C4-2B (cell line): ENCODE measurements at regions not wholly inside any gene's neighbourhood (a gene's known extent, or its start where the extent isn't known, plus 50 kb on each side); places are given as distances from the start of the nearest gene placed in this dataset.
"Not testable (repeated sequence)": the region's sequence is repeated elsewhere in the genome, so short reads cannot be mapped to it uniquely, and the experiment has no call there.

Source experiments
- H3K27ac ChIP-seq: fragments of 450-650 bp; 2 replicates; pipeline ENCODE4 v1.5.1; 2017
- ZFX ChIP-seq: fragments of 450-650 bp; IDR thresholded peaks from 2 replicates; pipeline ENCODE4 v1.6.1; 2017
- TF ChIP-seq, protein P1 (sequence below): fragments of 450-650 bp; conservative IDR thresholded peaks from 2 replicates; pipeline ENCODE4 v1.5.1; 2017; ENCODE audit warnings: mild to moderate bottlenecking

DNA sequence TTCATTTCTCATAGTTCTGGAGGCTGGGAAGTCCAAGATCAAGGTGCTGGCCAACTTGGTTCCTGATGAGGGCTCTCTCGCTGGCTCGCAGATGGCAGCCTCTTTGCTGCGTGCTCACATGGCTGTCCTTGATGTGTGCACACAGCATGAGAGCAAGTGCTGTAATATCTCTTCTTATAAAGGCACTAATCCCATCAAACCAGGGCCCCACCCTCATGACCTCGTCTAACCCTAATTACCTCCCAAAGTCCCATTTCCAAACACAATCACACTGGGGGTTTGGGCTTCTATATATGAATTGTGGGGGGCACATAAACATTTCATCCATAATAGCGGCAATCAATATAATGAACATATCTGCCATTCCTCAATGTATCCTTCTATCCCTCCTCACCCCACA, 1062.1 kb downstream of the BRD1 start:
- TF ChIP-seq, protein P1, sequence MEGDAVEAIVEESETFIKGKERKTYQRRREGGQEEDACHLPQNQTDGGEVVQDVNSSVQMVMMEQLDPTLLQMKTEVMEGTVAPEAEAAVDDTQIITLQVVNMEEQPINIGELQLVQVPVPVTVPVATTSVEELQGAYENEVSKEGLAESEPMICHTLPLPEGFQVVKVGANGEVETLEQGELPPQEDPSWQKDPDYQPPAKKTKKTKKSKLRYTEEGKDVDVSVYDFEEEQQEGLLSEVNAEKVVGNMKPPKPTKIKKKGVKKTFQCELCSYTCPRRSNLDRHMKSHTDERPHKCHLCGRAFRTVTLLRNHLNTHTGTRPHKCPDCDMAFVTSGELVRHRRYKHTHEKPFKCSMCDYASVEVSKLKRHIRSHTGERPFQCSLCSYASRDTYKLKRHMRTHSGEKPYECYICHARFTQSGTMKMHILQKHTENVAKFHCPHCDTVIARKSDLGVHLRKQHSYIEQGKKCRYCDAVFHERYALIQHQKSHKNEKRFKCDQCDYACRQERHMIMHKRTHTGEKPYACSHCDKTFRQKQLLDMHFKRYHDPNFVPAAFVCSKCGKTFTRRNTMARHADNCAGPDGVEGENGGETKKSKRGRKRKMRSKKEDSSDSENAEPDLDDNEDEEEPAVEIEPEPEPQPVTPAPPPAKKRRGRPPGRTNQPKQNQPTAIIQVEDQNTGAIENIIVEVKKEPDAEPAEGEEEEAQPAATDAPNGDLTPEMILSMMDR = no peak
- no peak for TF ChIP-seq ZFX
- no peak overlapping the region for H3K27ac ChIP-seq

DNA sequence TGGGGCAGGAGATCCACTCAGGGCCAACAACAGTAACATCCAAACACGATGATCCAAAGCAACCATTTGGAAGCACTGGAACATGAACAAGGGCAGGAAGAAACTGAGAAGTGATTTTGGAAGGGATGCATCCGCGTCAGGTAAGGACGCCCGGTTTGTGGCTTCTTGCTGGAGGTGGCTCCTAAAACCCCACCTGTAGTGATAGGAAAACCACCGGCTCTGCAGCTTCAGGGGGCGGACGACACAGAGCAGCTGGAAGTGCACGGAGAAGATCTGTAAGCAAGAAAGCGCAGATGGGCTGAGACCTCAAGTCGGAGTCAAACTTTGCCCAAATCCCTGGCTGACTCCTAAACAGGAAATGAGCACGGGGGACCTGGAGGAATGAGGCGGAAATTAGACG, 1066.1 kb downstream of the BRD1 start:
- no peak overlapping the region for H3K27ac ChIP-seq
- TF ChIP-seq, protein P1 = no peak
- no peak for TF ChIP-seq ZFX

DNA sequence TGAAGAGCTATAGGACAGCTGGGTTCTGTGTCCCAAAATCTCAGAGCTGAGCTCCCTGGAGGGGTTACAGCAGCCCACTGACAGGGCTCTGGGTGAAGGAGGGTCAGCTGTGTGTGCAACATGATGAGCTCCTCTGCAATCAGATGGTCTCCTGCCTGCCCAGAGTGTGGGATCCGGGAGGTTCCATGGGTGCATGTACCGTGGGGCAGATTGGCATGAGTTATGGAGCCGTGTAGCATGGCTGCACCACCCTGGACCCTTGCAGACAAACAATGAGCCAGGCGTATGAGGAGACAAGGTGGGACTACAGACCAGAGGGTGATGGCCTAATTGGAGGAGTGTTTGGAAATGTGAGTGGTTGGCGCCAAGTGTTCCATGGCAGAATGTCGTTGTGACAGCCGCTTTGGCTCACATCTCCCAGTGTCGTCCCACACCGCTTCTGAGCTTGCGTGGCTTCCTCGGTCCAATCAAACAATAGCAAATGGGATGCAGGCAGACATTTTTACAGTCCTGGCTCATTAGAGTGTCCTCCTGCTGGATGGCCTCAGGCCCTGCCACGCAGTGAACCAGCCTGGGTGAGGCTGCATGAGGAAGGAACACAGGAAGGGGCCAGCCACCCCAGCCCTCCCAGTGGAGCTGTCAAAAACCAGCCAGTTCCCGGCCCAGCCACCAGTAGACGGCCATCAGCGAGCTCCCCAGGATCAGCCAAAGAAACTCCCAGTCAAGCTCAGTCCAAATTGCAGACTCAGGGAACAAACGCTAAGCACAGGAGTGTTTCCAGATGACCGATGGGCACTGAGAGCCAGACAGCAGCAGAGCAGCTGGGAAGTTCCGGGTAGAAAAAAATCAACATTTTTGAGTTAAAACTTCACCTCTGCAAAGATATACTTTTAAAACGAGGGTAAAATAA, 1066.9 kb downstream of the BRD1 start:
- TF ChIP-seq, protein P1 = no peak
- no peak for TF ChIP-seq ZFX
- no peak overlapping the region for H3K27ac ChIP-seq

DNA sequence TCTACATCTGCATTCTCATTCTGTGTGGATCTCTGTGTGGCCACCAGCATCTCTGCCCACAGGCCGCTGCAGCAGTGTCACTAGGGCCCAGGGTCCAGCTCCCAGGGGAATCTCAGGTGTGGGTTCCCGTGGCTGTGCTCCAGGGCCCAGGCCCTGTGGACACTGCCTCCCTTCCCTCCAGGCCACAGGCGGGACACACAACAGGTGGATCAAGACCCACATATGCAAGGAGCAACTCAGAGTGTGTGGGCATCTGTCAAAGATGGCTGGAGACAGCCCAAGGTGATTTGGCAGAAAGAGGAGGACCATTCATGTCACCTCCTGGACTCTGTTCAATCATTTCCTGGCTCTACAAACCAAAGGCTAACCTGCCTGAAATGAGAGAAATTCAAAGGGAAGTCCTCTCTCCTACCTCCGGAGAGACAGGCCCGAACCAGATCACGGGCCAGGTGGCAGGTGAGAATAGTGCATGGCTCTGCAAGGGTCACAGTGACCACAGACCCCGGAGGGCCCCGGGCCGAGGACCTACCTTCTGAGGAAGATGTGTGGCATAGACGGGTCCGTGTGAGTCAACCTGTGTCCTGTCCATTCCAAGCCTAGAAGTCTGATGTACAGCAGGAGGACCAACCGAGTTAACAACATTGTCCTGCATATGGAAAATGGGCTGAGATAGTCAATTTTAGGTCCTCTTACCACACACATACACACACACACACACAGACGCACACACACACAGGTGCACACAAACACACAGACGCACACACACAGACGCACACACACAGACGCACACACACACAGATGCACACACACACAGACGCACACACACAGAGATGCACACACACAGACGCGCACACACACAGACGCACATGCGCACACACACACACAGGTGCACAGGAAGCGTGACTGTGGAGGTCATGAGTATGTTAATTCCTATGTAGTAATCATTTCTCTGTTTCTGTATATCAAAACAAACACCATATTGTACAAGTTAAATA, 1068.5 kb downstream of the BRD1 start:
- no peak overlapping the region for H3K27ac ChIP-seq
- TF ChIP-seq, protein P1 = no peak
- no peak for TF ChIP-seq ZFX

DNA sequence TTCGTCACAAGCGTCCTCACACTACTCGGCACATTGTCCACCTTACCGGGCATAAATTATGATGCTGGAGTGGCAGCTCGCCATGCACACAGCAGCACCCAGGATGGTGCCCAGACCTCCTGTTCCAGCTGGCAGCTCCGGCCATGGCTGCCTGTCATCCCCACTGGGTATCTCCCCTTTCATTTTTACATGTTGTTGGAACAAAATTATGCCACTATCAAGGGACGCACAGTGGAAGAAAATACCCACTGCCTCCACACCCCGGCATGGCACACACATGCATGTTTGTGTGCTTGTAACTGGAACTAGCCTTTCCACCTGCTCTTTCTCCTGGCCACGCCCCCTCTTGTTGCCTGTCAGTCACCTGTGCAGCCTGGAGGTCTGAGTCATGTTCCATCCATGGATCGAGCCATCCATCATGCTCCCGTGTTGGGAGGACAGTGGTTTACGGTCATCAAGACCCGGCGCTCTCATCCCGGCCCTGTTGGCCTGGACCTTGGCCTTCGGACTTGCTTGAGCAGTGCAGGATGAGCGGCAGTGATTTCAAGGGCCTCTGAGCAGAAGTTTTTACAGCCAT, 1069.6 kb downstream of the BRD1 start:
- no peak overlapping the region for H3K27ac ChIP-seq

DNA sequence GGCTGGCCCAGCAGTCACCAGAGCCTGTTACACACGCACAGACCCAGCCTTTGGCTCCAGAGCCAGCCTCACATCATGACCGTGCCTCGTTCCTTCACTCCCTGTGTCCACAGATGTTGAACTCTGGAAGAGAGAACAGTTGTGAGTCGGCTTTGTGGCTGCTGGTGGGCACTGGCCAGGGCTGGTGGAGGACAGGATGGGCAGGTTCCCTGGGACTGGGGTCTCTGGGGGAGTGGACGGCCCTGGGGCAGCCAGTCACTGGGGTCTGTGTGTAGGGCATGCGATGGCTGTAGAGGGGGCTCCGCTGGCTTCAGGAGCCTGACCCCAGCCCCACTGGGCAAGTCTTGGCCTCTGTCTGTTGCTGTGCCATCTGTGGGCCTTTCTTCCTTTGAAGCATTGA, 1070.1 kb downstream of the BRD1 start:
- H3K27ac ChIP-seq = no peak overlapping the region
- TF ChIP-seq, protein P1 = no peak
- no peak for TF ChIP-seq ZFX

More for the DNA sequence above, 1069.6 kb downstream of the BRD1 start:
- TF ChIP-seq, protein P1 = no peak
- TF ChIP-seq ZFX = no peak

DNA sequence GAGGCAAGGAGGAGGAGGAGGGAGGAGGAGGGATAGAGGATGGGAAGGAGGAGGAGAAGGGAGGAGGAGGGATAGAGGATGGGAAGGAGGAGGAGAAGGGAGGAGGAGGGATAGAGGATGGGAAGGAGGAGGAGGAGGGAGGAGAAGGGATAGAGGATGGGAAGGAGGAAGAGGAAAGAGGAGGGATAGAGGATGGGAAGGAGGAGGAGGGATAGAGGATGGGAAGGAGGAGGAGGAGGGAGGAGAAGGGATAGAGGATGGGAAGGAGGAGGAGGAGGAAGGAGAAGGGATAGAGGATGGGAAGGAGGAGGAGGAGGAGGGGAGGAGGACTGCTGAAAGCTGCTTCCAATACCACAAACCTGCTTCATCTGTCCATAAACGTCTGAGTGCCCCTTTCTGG, 1070.5 kb downstream of the BRD1 start:
- H3K27ac ChIP-seq = not testable (repeated sequence)
